Amygdala (tissue), 56 donors: ENCODE measurements at regions not wholly inside any gene's neighbourhood (a gene's known extent, or its start where the extent isn't known, plus 50 kb on each side); places are given as distances from the start of the nearest gene placed in this dataset.

Experiments
- DNase-seq, 56 donors: peaks; one replicate each; lab custom pipeline; 2025; lab: John Stamatoyannopoulos, UW

DNA sequence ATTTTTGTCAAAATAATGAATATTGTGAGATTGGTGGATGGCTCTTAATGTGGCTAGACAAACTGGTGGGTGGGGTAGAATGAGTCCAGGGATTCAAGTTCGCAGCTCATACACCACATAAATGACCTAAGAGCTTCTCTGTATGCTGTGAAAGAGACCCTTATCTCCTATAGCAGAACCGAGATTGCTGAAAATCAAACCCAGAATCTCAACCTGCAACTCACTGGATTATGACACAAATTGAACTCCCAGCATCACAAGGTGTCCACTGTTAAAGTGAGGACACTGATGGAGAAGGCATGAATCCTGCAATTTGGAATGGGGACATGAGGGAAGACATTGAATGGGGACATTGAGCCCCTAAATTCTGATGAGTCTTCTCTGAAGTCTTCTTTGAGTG lies 51.3 kb upstream of the CNKSR3 start:
- no peak for DNase-seq

DNA sequence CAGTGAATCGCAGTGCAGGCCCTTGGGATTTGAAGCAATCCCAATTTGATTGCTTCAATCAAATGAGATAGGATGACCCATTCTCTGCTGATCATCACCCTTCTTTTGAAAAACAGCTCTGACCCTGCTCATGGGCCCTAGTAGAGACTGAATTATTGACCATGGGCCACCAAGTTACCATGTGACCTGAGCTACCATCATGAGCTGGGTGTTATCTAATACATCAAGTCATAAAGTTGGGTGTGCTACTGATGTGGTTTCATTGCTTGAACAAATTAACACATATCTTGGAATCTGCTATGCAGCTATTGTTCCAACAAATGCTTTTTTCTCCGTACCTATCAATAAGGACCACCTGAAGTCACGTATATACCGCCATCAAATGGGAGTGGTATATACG lies 54.8 kb upstream of the CNKSR3 start:
- DNase-seq = no peak

DNA sequence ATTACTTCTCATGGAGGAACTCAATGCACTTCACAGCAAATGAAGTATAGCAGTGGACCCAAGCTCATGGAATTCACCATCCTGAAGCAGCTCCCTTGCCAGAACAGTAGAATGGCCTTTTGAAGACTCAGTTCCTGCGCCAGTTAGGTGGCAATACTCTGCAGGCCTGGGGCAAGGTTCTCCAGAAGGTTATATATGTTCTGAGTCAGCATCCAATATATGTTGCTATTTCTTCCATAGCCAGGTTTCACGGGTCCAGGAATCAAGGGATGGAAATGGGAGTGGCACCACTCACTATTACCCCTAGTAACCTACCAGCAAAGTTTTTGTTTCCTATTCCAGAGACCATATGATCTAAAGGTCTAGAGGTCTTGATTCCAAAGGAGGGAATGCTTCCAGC lies 56.4 kb upstream of the CNKSR3 start:
- no peak for DNase-seq

DNA sequence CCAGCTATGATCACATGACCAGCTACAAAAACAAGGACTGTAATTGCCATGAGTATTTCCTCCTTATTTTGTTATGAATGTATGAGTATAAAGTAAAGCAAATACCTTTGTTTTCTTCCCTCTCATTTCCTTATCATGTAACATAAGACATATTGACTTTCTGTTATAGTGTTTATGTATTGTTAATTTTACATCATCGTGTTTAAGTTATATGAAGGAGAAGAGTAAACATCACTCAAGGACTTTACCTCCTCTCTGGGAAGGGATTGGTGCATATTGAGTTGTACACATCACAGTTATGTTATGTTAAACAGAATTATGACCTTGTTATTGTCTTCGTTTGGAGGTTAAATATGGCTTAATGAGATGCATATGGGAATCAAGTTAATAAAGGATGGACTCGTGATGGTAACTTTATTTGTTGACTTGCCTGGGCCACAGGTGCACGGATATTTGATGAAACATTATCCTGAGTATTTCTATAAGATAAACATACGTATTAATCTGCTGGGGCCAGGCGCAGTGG lies 57.3 kb upstream of the CNKSR3 start:
- no peak for DNase-seq

DNA sequence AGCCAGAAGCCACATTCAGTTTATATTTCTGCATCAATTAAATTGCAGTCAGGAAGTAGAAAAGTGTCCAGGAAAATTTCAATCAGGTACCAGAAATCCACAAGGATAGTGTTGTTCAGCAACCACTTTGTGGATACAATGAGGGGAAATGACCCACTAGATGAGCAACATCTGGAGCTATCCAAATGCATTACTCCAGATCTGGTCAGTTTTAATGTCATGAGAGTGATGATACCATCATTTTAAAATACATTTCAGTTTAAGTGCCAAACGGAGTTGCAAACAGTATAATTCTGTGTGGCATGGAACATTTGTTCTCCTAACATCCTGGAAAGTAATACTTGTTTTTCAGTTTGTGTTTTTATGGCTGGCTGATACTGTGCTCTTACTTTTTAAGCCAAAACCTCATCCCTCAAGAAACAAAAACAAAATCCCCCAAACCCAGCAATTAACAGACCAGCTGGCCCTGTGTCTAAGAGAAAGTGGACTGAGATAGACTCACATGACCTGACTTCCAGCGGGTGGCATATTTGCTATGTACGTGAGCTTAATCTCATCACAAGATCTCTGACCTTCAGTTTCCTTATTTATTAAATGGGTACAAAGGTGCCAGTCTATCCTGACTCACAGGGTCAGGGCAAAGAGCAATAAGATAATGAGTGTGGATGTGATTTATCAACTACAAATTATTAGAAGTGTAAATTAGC lies 58.8 kb upstream of the CNKSR3 start:
- DNase-seq = no peak

DNA sequence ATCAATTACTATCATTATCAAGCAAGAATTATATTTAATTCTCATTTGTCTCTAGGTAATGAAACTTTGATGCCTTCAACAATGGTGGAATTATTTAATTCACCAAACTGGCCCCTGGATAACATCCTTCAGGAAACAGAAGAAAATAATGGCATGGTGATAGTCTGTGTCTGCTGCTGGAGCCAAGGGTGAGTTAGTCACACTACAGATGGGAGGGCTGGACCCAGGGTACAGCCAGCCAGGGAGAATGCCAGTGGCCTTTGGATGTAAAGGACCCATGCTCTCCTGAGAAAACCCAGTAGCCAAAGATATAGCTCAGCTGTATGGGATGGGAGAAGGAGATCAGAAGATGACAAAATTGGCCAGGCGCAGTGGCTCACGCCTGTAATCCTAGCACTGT lies 60.0 kb upstream of the CNKSR3 start:
- no peak for DNase-seq

DNA sequence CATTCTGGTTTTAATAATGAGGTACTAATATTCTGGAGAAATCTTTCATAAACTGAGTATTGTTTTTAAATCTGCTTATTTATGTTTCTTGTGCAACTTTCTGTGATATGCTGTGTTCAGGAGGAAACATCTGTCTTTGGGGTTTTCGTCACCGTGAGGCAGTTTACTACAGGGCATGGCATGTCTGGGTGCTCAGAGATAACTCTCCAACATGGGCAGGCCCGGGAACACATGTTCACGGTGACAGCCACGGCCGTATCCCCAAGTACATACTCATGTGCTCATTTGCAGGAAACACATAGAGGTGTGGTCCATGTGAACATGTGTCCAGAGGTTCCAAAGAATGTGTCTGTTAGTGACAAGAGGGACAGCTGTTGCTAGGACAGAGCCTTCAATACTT lies 62.1 kb upstream of the CNKSR3 start:
- no peak for DNase-seq

DNA sequence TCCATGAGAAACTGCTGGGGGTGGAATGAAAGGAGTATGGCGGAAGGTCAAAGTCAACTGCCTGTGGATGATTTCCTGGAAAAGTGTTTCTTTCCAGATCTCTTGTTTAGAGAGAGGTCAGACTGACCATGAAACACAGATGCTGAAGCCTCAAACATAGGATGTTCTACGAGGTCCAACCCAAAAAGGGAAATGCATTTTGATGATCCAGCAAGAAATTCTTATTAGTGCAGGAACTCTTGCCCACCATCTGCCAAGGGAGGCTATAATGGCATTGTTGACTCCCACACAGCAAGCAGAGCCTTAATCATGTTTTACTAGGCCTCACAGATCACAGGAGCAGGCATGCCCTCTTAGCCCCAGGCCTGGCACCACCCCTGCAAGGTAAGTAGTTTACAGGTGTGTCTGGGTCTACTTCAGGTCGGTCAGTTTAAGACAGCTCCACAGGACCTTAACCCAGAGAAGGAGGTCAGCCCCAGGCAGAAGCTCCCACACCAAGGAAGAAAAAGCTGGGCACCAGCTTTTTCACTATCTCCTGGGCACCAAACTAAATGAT lies 67.6 kb upstream of the CNKSR3 start:
- DNase-seq = no peak

DNA sequence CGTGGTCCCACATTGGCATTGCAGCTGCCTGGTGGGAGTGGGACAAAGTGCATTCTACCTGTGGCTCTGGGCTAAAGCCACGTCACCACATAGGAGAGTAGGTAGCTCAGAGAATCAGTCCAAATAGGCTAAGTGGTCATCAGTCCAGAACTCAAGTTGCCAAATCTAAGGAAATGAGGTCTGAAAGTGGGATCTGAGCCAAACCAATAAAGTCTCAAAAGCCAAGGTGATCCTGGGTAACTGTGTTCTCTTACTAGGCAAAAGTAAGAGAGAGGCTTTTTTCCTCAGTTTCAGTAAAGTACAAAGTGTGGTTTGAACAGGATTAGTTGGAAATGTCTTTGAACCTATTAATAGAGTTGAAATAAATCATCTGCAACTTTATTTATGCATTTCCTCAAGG lies 68.6 kb upstream of the CNKSR3 start:
- no peak for DNase-seq

DNA sequence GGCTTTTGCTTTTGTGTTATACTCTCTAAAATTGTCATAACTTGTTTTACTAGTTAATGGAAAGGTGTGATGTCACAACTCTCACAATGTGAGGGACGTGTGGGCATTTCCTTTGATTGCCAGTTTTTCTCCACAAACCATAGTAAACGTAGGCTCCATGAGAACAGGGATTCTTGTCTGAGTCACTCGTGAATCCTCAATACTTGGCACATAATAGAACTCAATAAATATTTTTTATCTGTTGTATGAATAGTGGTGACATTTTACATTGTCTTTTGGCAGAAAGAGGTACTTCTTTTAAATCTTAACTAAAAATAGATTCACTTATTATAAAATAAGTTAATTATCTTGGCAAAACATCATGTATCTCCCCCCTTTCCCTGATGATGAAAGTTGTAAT lies 69.0 kb upstream of the CNKSR3 start:
- no peak for DNase-seq

DNA sequence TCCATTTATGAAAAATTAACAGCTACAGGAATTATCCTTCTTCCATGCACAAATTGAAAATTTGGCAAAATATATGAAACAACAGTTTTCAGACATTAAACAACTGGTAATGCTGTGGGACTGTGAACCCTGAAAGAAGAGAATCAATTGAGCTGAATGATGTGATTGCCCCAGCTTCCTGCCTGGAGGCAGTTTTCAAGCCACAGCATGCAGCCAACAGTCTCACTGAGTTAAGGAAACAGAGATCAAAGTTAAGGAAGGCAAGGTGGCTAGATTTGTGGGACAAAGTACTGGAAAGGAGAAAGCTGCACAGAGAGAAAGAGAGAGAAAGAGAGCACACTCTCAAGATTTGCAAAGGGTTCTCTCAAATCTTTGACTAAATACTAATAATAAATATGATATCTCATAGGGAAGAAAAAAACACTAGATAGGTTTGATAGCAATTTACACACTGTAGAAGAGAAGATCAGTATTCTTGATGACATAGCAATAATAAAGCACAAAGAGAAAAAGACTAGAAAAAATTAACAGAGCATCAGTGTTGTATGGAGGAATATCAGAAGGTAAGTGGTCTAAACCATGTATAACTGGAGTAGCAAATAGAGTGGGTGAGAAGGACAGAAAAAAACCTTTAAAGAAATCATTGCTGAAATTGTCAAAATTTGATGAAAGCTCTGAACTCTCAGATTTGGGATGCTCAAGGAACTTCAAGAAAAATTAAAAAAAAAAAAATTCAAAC lies 70.1 kb upstream of the CNKSR3 start:
- no peak for DNase-seq

DNA sequence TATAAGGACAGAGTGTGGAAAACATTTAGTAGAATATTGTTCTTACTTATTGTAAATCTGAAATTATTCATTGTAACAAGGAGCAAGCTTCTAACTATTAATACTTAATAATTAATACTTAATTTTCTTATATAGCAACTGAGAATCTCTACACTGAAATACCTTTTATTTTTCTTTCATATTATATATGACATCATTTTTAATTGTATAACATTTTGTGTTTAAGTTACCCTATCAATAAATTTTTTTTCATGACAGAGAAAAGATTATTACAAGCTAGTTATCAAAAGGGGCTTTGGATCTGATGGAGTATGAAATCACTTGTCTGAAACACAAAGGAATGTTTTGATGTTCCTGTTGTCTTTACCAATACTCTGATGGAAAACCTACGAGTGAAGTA lies 72.2 kb upstream of the CNKSR3 start:
- no peak for DNase-seq

DNA sequence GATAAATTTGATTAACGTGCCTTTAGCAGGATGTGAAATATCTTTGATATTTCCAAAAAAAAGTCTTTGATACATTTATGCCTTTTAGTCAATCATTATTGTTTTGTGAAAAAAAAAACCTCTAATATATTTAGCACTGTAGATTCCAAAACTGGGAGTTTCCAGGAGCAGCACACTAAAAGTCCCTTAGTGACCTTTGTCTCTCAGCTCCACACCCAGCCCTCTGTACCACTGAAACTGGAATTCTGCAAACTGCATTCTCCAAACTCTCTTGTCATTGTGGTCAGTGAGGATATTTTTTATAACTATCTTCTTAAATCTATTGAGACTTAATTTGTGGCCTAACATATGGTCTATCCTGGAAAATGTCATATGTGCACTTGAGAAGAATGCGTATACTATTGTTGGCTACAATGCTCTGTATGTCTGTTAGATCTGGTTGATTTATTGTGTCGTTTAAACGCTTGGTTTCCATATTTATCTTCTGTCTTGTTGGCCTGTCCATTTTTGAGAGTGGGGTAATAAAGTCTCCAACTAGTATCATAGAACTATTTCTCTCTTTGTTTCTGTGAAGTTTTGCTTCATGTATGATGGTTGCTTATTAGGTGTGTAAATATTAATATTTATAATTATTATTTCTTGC lies 73.2 kb upstream of the CNKSR3 start:
- no peak for DNase-seq

DNA sequence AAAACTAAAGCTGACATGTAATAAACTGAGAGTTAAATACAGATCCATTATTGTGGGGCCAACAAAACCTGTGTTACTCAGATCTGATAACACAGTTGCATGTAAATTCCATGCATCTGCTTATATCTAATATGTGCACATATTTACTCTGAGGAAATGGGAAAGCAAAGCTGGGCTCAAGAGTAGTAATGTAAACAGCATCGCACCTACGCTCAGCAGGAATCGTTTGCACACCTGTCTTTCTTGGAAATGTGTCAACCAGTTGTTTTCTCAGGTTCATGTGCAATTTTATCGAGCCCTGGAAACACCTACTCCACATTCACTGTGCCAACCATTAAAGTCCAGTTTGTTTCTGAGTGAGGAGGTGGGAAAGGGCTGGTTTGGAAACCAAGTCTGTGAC lies 80.3 kb upstream of the CNKSR3 start:
- DNase-seq = no peak

DNA sequence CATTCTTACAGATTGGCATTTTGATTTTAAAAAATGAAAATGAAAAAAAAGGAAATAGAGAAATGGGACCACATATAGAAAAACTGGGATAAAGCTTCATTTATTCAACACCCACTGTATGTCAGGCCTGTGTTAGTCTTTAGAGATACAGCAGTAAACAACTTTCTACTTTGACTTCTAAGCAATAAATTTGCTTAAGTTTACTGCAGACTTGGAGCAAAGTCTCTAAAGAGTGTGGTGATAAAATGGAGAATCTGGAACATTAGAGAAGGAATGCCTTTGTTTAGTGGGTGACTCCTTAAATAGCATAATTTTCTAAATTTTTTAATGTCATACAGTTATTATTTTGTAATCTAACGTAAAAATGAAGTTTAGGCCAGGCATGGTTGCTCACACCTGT lies 80.7 kb upstream of the CNKSR3 start:
- no peak for DNase-seq

DNA sequence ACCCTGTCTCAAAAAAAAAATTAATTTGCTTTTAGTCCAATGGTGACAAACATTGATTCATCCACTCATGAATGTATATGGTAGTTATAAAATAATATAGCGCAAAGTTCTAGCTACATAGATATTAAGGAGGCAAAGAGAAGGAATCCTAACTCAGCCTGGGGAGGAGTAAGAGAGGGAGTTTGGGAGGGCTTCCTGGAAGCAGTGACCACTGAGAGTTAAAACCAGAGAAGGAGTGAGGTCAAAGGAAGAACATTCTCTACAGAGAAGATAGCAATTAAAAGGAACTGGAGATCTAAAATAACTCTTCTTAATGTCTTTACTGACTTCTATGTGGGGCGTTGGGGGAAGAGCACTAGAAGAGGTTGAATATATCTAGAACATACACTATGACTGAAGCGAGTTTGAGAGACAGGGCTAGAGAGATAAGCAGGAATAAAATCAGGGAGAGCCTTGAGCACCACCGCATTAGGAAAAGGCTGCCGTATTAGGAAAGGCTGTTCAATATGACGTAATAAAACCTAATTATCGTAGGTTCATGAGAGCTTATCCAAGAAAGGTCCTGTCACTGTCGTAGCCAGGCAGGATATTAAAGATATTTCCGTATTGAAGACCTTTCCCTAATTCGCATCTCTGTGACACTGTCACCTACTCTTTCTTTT lies 81.8 kb upstream of the CNKSR3 start:
- DNase-seq = no peak

DNA sequence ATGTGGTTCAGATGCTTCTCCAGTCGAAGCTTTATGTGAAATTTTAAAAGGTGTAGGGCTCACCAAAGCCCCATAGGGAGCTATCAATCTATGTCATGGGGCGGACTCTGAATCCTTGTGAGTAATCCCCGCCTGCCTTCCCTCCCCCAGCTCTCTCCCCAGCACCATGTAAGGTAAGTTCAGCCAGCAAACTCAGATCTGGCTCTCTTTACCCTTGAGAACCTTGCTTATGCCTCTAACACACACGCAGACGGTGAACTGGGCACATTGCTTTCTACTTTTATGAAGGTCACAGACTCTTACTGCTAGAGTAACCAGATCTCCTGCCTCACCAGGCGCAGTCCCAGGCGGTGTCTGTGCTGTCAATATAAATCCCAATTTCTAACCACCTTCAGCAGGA lies 82.6 kb upstream of the CNKSR3 start:
- no peak for DNase-seq

DNA sequence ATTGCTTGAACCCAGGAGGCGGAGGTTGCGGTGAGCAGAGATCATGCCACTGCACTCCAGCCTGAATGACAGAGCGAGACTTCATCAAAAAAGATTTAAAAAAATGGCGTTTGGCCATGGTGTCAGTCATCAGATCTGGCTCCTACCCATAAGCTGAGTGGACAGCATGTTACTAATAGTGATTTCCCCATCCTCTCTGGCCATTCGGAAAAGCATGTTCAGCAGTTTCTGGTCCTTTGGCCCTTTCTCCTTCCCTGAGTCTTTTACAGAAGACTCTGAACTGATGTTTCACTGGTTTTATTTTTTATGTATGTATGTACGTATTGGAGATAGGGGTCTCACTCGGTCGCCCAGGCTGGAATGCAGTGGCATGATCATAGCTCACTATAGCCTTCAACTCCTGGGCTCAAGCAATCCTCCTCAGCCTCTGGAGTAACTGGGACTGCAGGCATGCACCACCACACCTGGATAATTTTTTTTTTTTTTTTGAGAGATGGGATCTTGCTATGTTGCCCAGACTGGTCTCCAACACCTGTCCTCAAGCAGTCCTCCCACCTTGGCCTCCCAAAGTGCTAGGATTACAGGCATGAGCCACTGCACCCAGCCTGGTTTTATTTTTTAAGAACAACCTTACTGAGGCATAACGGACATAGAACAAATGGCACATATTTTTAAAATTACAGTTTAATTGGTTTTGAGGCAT lies 84.2 kb upstream of the CNKSR3 start:
- DNase-seq = no peak

DNA sequence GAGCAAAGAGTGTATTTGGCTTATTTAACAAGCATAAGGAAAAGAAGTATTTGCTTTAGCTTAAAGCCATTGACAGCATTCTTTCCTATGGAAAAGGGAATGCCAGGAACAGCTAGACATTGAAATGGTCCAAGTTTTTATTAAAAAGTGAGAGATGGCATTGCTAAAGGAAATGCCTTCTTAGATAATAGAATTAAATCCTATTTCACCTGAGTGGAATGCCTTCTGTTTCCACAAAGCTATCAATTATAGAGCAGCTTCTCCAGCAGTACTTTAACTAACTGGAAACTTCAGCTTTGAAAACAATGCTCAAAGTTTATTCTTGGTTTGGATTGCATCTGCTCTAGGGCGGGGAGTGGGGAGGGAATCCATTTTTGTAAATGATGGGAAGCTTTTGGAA lies 85.1 kb upstream of the CNKSR3 start:
- no peak for DNase-seq

DNA sequence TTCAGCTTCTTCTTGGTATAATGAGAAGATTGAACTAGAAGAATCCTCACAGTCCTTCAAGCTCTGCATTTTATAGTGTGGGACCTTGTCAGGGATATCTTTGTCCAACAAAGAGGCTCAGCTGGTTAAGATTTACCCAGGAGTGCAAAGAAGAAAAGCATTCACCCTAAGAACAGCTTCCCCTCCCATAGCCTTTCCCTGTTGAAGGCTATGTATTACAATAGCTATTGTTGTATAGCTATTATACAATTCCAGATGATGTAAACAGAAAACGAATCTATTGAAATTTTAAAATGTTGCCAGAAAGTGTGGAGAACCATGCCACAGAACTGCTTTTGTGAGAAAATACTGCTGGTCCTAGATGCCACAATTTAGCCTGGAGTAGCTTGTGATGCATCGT lies 85.5 kb upstream of the CNKSR3 start:
- no peak for DNase-seq
